Mammary epithelial cell (primary cell): ENCODE measurements at regions not wholly inside any gene's neighbourhood (a gene's known extent, or its start where the extent isn't known, plus 50 kb on each side); places are given as distances from the start of the nearest gene placed in this dataset.

Experiments used
- CTCF ChIP-seq, 2 donors: IDR thresholded peaks in 1 of 2; conservative IDR thresholded peaks in 1 of 2; 2 replicates each; pipeline ENCODE4 v1.5.1; 2011 to 2012; ENCODE audit warnings: inconsistent platforms in 2 of 2, low read length in 2 of 2, mild to moderate bottlenecking in 2 of 2, control low read depth in 1 of 2, low read depth in 1 of 2; ENCODE audit not compliant: insufficient read depth in 1 of 2; ENCODE audit errors: extremely low read depth in 1 of 2
- EZH2 ChIP-seq: IDR thresholded peaks from 2 replicates; pipeline ENCODE4 v1.6.1; 2012; ENCODE audit warnings: low read length, inconsistent platforms, borderline replicate concordance

GRCh38 chr6:22737331-22737730 lies 168.0 kb downstream of the HDGFL1 start:
- peak; percentile 17 to 72 for TF ChIP-seq CTCF (conservative IDR thresholded peaks at IDR 0.05 in 1 of 2, IDR thresholded peaks at IDR 0.05 in 1 of 2; ENCODE audit: extremely low read depth in 1 of 2, insufficient read depth in 1 of 2, low read depth in 1 of 2, low read length in 2 of 2)
- TF ChIP-seq EZH2: no peak
